Putamen (tissue), 1 donor: ENCODE measurements at regions not wholly inside any gene's neighbourhood (a gene's known extent, or its start where the extent isn't known, plus 50 kb on each side); places are given as distances from the start of the nearest gene placed in this dataset.
"Not testable (repeated sequence)": the region's sequence is repeated elsewhere in the genome, so short reads cannot be mapped to it uniquely, and the experiment has no call there.

Experiments used
- DNase-seq: peaks from one replicate; pipeline ENCODE4 v3.0.0-alpha.2; 2016; ENCODE audit warnings: low spot score

- not testable (repeated sequence) for DNase-seq
Observed at GRCh38 chr5:162621726-162622263, 554.2 kb downstream of the GABRG2 start.

GRCh38 chr5:162624110-162624509, 556.5 kb downstream of the GABRG2 start:
- no peak for DNase-seq

- no peak for DNase-seq
Observed at GRCh38 chr5:162637481-162637880, 569.9 kb downstream of the GABRG2 start.

DNA sequence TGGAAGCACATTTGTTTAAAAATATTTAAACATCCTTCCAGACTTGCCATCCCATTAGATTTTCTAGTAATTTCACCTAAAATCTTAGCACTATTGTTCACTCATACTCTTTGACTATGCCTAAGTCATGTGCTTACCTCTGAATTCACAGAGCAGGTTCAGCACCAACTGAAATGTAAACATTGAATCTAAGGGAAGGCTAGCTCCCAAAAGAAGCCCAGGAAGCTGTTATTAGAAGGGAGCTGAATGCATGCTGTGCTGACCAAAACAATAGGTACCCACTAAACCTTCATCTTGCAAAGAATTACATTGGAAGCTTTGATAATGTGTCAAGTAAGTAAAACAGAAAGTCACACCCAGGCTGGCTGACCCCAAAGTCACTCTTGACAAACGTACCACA, 571.3 kb downstream of the GABRG2 start:
- no peak for DNase-seq

DNA sequence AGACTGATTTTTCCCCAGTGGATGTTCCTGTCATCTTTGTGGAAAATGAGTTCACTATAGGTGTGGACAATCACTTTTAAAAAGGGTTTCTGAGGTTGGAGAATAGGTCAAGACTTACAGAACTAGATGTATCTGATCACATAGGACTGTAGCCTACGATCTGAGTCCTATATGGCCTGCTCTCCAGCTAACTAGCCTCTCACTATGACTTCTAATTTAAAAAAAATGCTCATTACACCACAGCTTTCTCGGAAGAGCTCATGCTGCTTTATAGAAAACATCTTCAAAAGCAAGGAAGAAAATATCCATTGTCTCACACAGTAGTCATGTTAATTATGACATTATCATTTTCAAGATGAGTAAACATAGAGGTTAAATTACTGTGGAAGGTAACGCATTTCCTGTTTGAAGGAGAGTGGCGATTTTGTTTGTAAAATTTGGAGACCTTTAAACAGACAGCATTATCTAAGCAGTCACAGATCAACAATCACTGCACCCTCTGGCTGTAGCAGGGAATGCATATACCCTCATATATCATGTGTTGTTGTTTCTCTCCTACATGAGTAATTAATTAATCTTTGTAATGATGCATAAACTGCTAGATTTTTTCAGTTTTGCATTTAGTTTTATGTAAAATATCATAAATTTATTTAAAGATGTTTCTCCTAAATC, 573.7 kb downstream of the GABRG2 start:
- no peak for DNase-seq

DNA sequence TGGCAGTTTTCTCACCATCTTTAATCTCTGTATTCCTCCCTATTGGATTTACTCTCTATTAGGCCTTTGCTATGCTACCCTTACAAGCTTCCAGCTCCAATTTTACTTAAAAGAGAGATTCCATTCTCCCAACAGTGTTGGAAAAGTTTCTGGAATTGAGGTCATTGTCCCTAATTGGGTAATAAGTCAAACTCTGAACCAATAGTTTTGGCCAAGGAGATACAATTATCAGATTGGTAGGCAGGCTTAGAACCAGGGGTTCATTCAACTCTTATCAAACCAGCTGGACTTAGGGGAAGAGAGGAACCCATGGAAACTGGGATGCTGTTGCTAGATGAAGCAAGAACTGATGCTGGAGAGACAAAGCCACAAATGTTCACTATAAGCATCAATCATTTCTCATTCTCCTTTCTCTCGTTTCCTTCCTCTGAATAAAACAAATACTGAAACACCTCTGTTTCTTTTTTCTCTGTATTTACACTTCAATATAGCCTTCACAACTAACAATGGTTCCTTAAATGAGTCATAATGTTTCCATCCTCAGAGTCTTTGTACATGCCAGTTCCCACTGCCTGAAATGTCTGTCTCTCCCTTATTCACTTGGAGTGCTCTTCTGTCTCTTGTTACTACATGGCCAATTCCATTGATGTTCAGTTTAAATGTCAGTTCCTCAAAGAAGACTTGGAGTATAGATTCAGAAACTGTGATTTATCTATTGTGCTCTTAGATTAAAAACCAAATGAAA, 587.3 kb downstream of the GABRG2 start:
- no peak for DNase-seq

DNA sequence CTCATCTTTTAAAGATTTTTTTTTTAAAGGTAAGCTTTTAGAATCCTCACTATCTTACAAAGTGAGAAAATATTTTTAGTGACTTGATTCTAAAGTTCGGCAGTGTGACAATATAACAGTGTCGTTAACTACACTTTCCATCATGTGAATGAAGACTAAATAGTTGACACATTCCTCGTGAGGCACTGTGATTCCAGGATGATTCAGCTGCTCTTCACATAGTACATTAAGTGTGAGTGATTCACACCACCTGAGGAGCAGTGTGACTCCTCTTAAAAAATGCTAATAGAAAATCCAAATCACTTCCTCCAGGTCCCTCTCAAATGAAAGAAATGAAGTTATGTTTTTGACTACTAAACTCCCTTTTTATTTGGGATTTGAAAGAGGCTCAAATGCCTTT, 589.5 kb downstream of the GABRG2 start:
- no peak for DNase-seq

- no peak for DNase-seq
Observed at GRCh38 chr5:162664846-162665245, 597.3 kb downstream of the GABRG2 start.

DNA sequence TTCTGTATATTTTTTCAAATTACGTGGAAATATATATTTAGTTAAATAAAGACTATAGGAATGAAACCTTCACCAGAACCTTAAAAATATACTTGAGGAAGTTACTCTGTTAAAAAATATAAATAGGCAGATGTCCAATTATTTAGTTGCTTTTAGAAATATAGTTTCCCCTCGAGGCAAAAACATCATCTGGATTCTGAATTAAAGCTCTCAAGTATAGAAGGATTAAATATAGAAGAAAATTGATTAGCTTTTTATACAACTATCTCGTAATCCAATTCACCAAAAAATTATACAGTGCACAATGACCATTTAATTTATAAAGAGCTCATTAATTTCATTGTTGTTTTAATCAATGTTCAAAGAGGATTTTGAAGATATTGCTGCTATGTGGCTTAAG, 601.4 kb downstream of the GABRG2 start:
- DNase-seq, result no peak

- no peak for DNase-seq
Observed at GRCh38 chr5:162672061-162672460, 604.5 kb downstream of the GABRG2 start.

DNA sequence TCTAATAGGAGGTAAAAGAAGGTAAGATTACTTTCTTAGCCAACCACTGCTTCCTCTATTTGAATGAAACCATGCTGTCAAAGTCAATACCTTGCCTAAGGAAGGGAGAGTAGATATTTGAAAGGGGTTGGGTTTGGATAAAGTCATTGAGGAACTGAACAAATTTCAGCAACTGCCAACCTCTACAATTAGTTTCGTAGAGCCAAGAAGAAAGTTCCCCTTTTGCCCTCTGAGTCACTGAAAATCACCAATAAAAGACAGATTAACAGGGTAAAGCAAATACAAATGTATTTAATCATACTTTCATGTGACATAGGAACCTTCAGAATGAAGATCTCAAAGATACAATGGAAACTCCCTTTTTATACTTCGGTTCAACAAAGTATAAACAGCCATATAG, 615.7 kb downstream of the GABRG2 start:
- no peak for DNase-seq

DNA sequence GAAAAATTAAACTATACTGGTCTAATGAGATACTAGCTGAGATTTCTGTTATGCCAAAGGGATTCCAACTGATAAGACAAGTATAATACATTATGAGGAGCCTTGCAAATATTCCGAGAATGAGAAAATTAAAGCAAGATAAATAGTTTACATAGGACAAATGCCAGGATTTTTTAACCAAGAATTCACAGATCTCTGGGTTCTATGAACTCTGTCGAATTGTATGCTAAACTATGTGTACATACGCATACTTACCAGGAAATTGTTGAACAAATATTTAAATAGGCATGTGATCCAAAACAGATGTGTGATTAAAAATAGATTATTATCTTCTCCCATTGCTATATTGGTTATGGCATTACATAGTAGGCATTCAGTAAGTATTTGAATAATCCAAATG, 616.6 kb downstream of the GABRG2 start:
- no peak for DNase-seq

- DNase-seq, result no peak
Observed at GRCh38 chr5:162685302-162685701, 617.7 kb downstream of the GABRG2 start.

DNA sequence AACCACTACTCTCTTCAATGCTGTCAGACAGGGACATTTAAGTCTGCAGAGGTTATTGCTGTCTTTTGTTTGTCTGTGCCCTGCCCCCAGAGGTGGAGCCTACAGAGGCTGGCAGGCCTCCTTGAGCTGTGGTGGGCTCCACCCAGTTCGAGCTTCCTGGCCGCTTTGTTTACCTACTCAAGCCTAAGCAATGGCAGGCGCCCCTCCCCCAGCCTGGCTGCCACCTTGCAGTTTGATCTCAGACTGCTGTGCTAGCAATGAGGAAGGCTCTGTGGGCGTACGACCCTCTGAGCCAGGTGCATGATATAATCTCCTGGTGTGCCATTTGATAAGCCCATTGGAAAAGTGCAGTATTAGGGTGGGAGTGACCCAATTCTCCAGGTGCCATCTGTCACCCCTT, 628.7 kb downstream of the GABRG2 start:
- not testable (repeated sequence) for DNase-seq

- no peak for DNase-seq
Observed at GRCh38 chr5:162699361-162699760, 631.8 kb downstream of the GABRG2 start.

- DNase-seq, result no peak
Observed at GRCh38 chr5:162703914-162704313, 636.3 kb downstream of the GABRG2 start.

- DNase-seq, result no peak
Observed at GRCh38 chr5:162711244-162711643, 643.7 kb downstream of the GABRG2 start.

- DNase-seq, result no peak
Observed at GRCh38 chr5:162719720-162720119, 652.1 kb downstream of the GABRG2 start.

DNA sequence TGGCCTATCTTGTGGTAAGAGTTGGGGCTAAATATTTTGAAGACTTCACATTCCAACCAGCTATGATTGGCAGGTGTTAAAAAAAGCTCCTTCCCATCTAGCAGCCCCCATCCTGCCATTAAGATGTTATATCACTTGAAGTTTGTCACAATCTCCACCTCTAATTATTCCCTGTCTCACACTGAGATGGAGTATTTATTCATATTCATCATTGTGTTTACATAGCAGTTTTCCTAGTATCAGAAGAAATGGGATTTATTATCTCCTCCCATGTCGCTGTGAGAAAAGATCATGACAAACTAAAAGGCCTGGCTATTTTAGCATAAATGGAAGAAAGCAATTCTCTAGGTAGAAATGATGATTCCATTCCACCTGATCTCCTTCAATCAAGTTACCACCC, 653.6 kb downstream of the GABRG2 start:
- DNase-seq, result no peak

DNA sequence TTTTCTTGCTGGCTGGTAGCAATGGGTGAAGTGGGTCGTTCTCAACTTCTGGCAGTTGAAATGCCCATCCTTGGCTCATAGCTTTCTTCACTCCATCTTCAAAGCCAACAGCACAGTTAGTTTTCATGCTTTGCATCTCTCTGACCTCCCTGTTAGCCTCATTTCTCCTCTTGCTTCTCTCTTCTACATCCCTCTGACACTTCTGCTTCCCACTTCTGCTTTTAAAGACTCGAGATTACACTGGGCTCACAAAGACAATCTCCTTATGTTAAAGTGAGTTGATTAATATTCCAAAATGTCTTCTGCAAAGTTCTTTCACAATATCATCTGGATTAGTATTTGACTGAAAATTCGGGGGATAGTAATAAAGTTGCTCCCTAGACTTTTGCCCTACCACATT, 684.8 kb upstream of the CCNG1 start:
- no peak for DNase-seq

DNA sequence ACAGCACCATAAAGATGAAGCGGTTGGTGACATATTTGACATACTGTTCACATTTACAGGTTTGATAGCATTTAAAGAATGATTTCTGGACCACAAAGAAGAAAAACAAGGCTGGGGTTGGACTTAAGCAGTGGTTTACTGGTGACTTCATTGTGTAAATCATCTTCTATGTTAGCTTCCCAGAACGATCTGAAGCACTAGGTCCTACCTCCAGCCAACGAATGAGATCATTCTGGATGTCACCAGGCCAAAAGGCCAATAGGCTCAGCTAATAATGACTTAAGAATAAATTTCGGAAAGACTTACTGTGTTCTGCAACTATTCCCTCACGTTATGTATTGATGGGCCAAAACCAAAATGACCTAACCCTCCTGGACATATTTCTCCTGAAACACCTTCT, 675.3 kb upstream of the CCNG1 start:
- no peak for DNase-seq

GRCh38 chr5:162769019-162769418, 668.4 kb upstream of the CCNG1 start:
- peak; percentile 30 for DNase-seq

- no peak for DNase-seq
Observed at GRCh38 chr5:162785673-162786072, 651.7 kb upstream of the CCNG1 start.

GRCh38 chr5:162786234-162786633, 651.2 kb upstream of the CCNG1 start:
- no peak for DNase-seq
